HG03108 (cell line): ENCODE measurements at regions not wholly inside any gene's neighbourhood (a gene's known extent, or its start where the extent isn't known, plus 50 kb on each side); places are given as distances from the start of the nearest gene placed in this dataset.
"Not testable (repeated sequence)": the region's sequence is repeated elsewhere in the genome, so short reads cannot be mapped to it uniquely, and the experiment has no call there.

Source experiments
- ATAC-seq: cut with Tn5 transposase; IDR thresholded peaks from one replicate; pipeline ENCODE4 v1.9.1; 2021; ENCODE audit warnings: moderate library complexity; ENCODE audit not compliant: unreplicated experiment

DNA sequence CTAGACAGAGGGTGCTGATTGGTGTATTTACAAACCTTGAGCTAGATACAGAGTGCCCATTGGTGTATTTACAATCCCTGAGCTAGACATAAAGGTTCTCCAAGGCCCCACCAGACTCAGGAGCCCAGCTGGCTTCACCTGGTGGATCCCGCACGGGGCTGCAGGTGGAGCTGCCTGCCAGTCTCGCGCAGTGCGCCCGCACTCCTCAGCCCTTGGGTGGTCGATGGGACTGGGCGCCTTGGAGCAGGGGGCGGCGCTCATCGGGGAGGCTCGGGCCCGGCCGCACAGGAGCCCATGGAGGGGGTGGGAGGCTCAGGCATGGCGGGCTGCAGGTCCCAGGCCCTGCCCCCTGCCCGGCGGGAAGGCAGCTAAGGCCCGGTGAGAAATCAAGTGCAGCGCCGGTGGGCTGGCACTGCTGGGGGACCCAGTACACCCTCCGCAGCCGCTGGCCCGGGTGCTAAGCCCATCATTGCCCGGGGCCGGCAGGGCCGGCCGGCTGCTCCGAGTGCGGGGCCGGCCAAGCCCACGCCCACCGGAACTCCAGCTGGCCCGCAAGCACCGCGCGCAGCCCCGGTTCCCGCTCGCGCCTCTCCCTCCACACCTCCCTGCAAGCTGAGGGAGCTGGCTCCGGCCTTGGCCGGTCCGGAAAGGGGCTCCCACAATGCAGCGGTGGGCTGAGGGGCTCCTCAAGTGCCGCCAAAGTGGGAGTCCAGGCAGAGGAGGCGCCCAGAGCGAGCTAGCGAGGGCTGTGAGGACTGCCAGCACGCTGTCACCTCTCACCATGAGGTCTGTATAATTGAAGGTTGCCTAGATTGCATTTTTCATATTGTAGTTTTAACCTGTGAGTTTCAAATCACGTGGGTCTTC lies 765.4 kb downstream of the TAF11L14 start:
- ATAC-seq, result not testable (repeated sequence)

- no peak for ATAC-seq
Measured at GRCh38 chr5:18403141-18403540, 768.9 kb downstream of the TAF11L14 start.

GRCh38 chr5:18403941-18404438 lies 769.7 kb downstream of the TAF11L14 start:
- ATAC-seq, result no peak

GRCh38 chr5:18420711-18421110 lies 786.5 kb downstream of the TAF11L14 start:
- no peak for ATAC-seq

- no peak for ATAC-seq
Measured at GRCh38 chr5:18433336-18433735, 799.1 kb downstream of the TAF11L14 start.

- ATAC-seq, result no peak
Measured at GRCh38 chr5:18438126-18438525, 803.9 kb downstream of the TAF11L14 start.

GRCh38 chr5:18455521-18455920 lies 821.3 kb downstream of the TAF11L14 start:
- ATAC-seq, result no peak

DNA sequence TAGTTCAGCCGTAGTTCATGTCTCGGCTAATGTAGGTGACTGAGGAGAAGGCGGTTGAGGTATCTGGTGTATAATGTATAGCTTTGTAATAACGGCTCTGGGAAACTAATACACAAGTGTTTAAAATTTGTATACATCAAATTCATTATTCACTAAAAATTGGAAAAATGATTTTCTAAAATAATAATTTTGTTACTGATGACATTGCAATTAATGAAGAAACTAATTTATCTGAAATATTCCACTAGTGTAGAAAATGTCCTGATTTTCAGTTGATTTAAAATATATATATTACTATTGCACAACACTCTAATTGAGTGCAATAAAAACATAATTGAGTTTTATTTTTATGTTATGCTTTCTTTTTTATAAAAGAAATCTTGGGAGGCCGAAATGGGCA lies 823.0 kb downstream of the TAF11L14 start:
- no peak for ATAC-seq

GRCh38 chr5:18461766-18462165 lies 827.5 kb downstream of the TAF11L14 start:
- ATAC-seq, result no peak

GRCh38 chr5:18465833-18466681 lies 831.8 kb downstream of the TAF11L14 start:
- no peak for ATAC-seq

DNA sequence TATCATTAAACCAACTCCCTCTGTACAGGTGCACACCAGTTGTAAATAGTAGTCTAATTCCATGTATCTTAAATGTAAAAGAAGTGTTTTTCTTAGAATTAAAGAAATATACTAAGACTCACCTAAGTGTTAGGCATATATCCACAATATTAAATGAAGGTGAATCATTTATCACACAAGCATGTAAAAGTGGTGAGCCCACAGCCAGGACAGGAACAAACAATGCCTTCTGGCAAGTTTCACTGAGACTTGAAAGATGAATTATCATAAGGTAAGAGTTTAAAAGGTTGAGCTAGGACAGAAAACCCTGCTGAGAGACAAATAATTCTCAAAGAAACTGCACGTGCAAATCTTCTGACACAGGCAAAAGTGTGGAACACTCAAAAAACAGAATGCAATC lies 832.5 kb downstream of the TAF11L14 start:
- ATAC-seq, result no peak

- ATAC-seq, result not testable (repeated sequence)
Measured at GRCh38 chr5:18471791-18472190, 837.5 kb downstream of the TAF11L14 start.

DNA sequence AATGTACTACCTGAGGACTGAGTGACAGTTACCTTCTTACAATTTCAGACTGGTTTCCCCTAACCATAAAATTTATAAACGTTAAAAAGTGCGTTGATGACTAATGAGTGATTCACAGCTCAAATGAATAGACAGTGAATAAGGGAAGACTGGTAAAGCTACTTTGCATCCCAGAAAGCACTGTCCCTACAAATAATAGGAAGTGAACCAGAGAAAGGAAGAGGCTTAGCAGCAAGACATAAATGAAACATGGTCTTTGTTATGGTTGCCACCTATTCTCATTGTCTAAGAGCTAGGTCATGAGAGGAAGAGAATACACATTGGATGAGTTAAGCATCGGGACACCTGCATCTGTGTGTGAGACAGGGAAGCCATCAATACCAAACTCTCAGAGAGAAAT lies 849.2 kb downstream of the TAF11L14 start:
- no peak for ATAC-seq

GRCh38 chr5:18487928-18488480 lies 853.7 kb downstream of the TAF11L14 start:
- ATAC-seq, result no peak

DNA sequence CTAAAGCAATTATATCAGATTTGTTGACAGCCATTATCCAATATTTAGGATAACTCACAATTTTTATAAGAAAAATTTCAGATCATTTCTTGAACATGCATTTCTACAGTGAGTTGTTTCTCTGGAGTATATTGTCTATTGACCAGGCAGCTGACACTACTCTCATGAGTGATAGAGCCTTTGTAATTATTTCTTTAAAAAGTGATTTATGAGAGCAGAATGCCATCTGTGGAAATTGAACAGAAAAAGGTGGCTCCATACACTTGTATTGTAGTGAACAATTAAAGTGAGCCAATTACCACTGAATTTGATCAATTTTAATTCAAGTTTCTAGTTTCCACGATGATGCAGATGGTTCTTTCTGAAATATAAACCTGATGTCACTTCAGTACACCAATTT lies 855.4 kb downstream of the TAF11L14 start:
- no peak for ATAC-seq

DNA sequence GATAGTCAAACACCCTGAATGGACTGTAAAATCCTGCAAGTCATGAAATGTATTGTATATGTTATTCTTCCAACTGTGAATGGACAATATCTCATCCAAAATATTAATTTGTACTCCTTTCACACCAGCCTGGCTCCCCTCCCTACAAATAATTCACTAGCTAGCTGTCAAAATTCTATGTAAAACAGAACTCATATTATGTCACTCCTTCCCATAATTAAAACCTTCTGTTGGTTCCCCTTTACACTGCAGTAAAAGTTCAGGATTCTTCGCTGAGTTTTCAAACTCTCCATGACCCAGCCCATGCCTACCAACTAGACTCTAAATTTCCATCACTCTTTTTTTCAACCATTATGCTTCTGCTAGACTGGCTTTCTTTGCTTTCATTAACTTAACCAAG lies 857.1 kb downstream of the TAF11L14 start:
- no peak for ATAC-seq

- ATAC-seq, result no peak
Measured at GRCh38 chr5:18495157-18495556, 860.9 kb downstream of the TAF11L14 start.

- no peak for ATAC-seq
Measured at GRCh38 chr5:18496041-18496440, 861.8 kb downstream of the TAF11L14 start.

DNA sequence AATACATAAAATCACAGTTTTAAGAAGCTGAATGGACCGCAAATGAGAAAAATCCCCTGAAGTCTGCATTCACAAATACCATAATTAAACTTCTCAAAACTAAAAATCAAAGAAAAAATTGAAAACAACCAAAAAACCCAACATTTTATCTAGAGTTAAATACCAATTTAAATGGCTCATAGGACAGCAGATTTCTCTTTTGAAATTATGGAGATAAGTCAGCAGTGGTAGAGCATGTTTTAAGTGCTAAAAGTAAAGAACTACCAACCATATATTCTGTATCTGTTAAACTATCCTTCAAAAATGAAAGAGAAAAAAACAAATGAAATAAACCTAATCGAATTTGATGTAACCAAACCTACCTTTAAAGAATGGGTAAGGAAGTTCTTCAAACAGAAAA lies 862.8 kb downstream of the TAF11L14 start:
- no peak for ATAC-seq

DNA sequence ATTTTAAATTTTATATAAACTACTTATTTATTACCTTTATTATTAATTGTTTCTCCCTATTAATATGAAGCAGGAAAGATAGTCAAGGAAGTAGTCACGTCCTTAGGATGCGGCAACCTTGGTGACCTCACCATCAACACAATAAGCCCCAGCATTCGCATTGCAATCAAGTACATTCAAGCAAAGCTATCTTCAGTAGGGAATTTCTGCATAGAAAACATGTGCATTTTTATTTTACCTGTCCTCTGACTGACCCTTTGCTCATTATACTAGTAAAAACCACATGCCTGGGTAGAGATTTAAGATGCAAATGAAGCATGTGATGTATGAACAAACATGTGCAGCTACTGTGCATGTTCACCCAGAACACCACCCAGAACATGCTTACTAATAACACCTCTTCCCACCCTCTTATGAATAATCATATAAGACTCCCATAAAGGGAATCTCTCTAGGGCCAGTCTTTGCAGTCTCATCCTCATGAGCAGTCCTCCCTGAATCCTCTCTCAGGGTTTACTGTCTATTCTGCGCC lies 869.6 kb downstream of the TAF11L14 start:
- ATAC-seq, result no peak

DNA sequence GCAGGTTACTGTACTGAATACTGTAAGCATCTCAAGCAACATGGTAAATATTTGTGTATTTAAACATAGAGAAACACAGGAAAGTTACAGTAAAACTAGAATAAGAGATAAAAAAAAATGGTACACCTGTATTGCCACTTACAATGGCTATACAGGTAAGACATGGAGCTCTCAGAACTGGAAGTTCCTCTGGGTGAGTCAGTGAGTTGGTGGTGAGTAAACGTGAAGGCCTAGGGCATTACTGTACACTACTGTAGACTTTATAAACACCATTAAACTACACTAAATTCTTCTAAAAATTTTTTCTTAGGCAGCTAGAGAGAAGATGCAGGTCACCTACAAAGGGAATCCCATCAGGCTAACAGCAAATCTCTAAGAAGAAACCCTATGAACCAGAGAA lies 872.9 kb downstream of the TAF11L14 start:
- no peak for ATAC-seq
